ES-I3 (cell line): ENCODE measurements at regions not wholly inside any gene's neighbourhood (a gene's known extent, or its start where the extent isn't known, plus 50 kb on each side); places are given as distances from the start of the nearest gene placed in this dataset.
"Not testable (repeated sequence)": the region's sequence is repeated elsewhere in the genome, so short reads cannot be mapped to it uniquely, and the experiment has no call there.

ENCODE experiments used
- H3K36me3 ChIP-seq: 2 replicates; pipeline ENCODE4 v1.6.1; 2013; ENCODE audit warnings: mild to moderate bottlenecking, low read length, control low read depth, moderate library complexity; ENCODE audit not compliant: insufficient read depth
- H3K4me1 ChIP-seq: 2 replicates; pipeline ENCODE4 v1.6.1; 2013; ENCODE audit warnings: mild to moderate bottlenecking, control low read depth, low read length; ENCODE audit not compliant: insufficient read depth
- H3K9ac ChIP-seq: 2 replicates; pipeline ENCODE4 v1.6.1; 2013; ENCODE audit warnings: low read depth, mild to moderate bottlenecking, low read length, moderate library complexity
- H3K9me3 ChIP-seq: 2 replicates; pipeline ENCODE4 v1.6.1; 2013; ENCODE audit warnings: mild to moderate bottlenecking, low read length, moderate library complexity; ENCODE audit not compliant: control insufficient read depth, insufficient read depth

- Histone ChIP-seq H3K9me3 (no peaks in the 10 kb centered on the region; the same call in 1 of the 2 replicates), H3K4me1 (no peaks in the 10 kb centered on the region), H3K9ac (no peak overlapping the region), H3K36me3 (no peaks in the 10 kb centered on the region)
Measured at GRCh38 chr7:126119981-126120380, 1132.8 kb downstream of the GRM8 start.

GRCh38 chr7:126103582-126103981 lies 1149.2 kb downstream of the GRM8 start:
- no peaks in the 10 kb centered on the region for H3K4me1 ChIP-seq
- no peaks in the 10 kb centered on the region; the same call in 1 of the 2 replicates for H3K36me3 ChIP-seq
- H3K9me3 ChIP-seq: no peaks in the 10 kb centered on the region
- no peak overlapping the region for H3K9ac ChIP-seq

GRCh38 chr7:126083014-126083413 lies 1153.4 kb upstream of the POT1 start:
- Histone ChIP-seq H3K9ac (no peak overlapping the region), H3K36me3 (no peaks in the 10 kb centered on the region; the same call in 1 of the 2 replicates), H3K4me1 (no peaks in the 10 kb centered on the region), H3K9me3 (peaks cover 5% of the 10 kb centered on the region; the same call in 1 of the 2 replicates)

- Histone ChIP-seq H3K9ac (no peak overlapping the region), H3K4me1 (no peaks in the 10 kb centered on the region), H3K36me3 (no peaks in the 10 kb centered on the region; the same call in none of the 2 replicates), H3K9me3 (0 out of 2 replicates have a peak, but pooled peaks cover 4% of the 10 kb centered on the region)
Measured at GRCh38 chr7:126079581-126079980, 1150.0 kb upstream of the POT1 start.

GRCh38 chr7:126079151-126079550 lies 1149.5 kb upstream of the POT1 start:
- H3K4me1 ChIP-seq: no peaks in the 10 kb centered on the region
- no peaks in the 10 kb centered on the region; the same call in none of the 2 replicates for H3K36me3 ChIP-seq
- H3K9me3 ChIP-seq: no peaks in the 10 kb centered on the region
- no peak overlapping the region for H3K9ac ChIP-seq

- Histone ChIP-seq H3K36me3 (no peaks in the 10 kb centered on the region), H3K9me3 (no peaks in the 10 kb centered on the region), H3K4me1 (no peaks in the 10 kb centered on the region), H3K9ac (no peak overlapping the region)
Measured at GRCh38 chr7:126065766-126066165, 1136.1 kb upstream of the POT1 start.

GRCh38 chr7:126057979-126058378 lies 1128.4 kb upstream of the POT1 start:
- peaks cover 8% of the 10 kb centered on the region for H3K9me3 ChIP-seq

GRCh38 chr7:126056613-126057012 lies 1127.0 kb upstream of the POT1 start:
- H3K9me3 ChIP-seq, H3K36me3 ChIP-seq, H3K4me1 ChIP-seq, H3K9ac ChIP-seq: not testable (repeated sequence)

More at GRCh38 chr7:126057979-126058378, 1128.4 kb upstream of the POT1 start:
- Histone ChIP-seq H3K36me3 (no peaks in the 10 kb centered on the region; the same call in 1 of the 2 replicates), H3K9ac (no peak overlapping the region), H3K4me1 (no peaks in the 10 kb centered on the region)

GRCh38 chr7:126052229-126052628 lies 1122.6 kb upstream of the POT1 start:
- Histone ChIP-seq H3K4me1 (no peaks in the 10 kb centered on the region), H3K9ac (no peak overlapping the region), H3K36me3 (no peaks in the 10 kb centered on the region), H3K9me3 (no peaks in the 10 kb centered on the region; the same call in 1 of the 2 replicates)

GRCh38 chr7:126044662-126045061 lies 1115.0 kb upstream of the POT1 start:
- Histone ChIP-seq H3K9me3 (no peaks in the 10 kb centered on the region), H3K9ac (no peak overlapping the region)

GRCh38 chr7:126041472-126041871 lies 1111.8 kb upstream of the POT1 start:
- Histone ChIP-seq H3K9me3 (no peaks in the 10 kb centered on the region), H3K36me3 (no peaks in the 10 kb centered on the region)

More at GRCh38 chr7:126044662-126045061, 1115.0 kb upstream of the POT1 start:
- H3K36me3 ChIP-seq: no peaks in the 10 kb centered on the region
- H3K4me1 ChIP-seq: no peaks in the 10 kb centered on the region

GRCh38 chr7:126040114-126041045 lies 1110.8 kb upstream of the POT1 start:
- no peaks in the 10 kb centered on the region for H3K4me1 ChIP-seq
- H3K9me3 ChIP-seq: no peaks in the 10 kb centered on the region
- no peak overlapping the region for H3K9ac ChIP-seq
- no peaks in the 10 kb centered on the region for H3K36me3 ChIP-seq

More at GRCh38 chr7:126041472-126041871, 1111.8 kb upstream of the POT1 start:
- H3K9ac ChIP-seq: no peak overlapping the region
- no peaks in the 10 kb centered on the region for H3K4me1 ChIP-seq

- Histone ChIP-seq H3K36me3 (no peaks in the 10 kb centered on the region), H3K9ac (no peak overlapping the region), H3K9me3 (no peaks in the 10 kb centered on the region), H3K4me1 (no peaks in the 10 kb centered on the region)
Measured at GRCh38 chr7:126026421-126027088, 1096.9 kb upstream of the POT1 start.

GRCh38 chr7:126022452-126022851 lies 1092.8 kb upstream of the POT1 start:
- H3K36me3 ChIP-seq: no peaks in the 10 kb centered on the region

More at GRCh38 chr7:126022452-126022851, 1092.8 kb upstream of the POT1 start:
- Histone ChIP-seq H3K4me1 (no peaks in the 10 kb centered on the region), H3K9me3 (no peaks in the 10 kb centered on the region), H3K9ac (no peak overlapping the region)
